CD4-positive, alpha-beta T cell treated with Interleukin-10 for 1 hour (primary cell): ENCODE measurements at regions not wholly inside any gene's neighbourhood (a gene's known extent, or its start where the extent isn't known, plus 50 kb on each side); places are given as distances from the start of the nearest gene placed in this dataset.

Experiments used
- DNase-seq: peaks from one replicate; pipeline ENCODE4 v3.0.0-alpha.2; 2020

- DNase-seq: no peak
Observed at GRCh38 chr9:99366183-99366582, 144.1 kb downstream of the SEC61B start.

DNA sequence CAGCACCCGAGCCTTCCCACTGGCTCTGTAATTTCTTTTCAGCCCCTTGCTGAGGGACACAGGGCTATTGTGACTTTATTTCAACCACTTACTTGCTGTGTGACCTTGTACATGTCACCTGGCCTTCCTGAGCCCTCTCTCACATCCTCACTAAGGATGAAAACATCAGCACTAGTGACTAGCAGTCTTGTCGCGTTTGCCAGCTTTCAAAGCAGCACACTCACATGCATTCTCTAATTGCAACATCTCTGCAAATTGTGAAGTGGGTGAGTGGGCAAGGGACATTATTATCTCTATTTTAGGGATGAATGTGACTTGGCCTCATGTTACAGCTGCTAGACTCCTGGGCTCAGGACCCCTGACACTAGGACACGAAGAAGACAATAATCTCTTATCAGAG, 144.5 kb downstream of the SEC61B start:
- no peak for DNase-seq

DNA sequence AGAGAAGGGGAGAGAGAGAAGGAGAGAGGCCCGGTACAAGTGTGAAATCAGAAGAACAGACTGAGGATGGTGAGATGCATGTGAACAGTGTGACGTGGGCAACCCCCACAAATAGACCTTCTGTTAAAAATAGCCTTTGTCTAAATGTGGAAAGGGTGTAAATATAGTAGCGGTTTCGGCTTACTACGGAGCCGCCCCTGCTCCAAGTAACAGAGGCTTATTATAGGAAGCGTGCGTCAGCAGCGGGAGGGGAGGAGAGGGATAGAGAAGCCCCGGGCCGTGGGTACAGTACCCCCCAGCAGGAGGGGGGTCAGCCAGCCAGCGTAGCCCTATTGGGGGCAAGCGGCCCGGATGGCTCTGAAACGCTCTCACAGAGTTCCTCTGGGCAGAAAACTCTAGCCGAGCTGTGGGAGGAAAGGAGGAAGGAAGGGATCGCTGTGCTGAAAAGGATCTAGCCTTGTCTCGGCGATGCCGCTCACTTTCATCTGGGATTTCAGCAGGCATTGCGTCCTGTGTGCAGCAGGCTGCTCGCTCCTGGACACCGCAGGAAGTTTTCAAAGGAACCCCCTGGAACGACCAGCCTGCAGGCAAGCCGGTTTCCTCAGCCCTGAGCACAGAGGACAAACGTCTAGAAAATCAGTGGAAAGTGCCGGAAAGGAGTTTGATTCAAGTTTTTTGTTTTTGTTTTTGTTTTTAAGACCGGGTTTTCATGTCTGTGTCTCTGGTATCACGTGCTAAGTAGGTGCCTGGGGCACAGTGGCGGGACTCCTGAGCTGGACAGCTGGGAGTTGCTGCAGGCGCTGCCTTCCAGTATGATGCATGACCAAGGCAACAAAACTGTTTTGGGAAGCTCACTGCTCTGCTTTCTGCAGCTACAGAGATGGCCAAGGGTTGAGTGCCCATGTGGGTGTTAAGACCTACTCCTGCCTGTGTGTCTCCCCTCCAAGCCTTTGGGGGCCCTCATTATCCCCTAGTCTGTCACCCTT, 146.6 kb downstream of the SEC61B start:
- no peak for DNase-seq

DNA sequence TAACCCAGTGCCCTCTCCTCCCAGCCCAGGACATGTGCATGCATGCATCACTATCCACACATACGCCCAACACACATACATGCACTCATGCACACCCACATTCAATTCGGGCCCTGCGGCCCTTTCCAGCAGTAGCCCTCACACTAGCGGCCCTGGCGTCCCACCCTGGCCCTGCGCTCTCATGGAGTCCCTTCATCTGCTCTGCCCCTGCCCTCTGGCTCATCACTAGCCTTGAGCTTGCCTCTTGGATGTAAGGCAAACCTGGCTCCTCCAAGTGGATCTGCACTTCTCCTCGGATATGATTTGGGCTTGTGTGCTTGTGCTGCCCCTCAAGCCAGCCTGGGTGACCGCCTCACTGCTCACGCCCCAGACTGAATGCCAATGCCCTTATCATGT, 147.2 kb downstream of the SEC61B start:
- no peak for DNase-seq

DNA sequence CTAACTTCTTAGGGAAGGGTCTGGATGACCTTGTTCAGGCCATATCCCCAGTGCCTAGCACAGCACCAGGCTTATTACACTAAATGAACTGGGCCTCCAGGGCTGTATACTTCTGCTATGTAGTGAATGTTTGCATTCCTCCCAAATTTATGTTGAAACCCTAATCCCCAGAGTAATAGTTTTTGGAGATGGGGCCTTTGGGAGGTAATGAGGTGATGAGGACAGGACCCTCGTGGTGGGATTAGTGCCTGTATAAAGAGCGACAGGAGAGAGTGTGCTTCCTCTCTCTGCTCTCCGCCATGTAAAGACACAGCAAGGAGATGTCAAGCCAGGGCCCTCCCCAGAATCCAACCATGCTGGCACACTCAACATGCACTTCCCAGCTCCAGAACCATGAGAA, 148.3 kb downstream of the SEC61B start:
- DNase-seq: no peak

GRCh38 chr9:99371376-99371775, 149.3 kb downstream of the SEC61B start:
- DNase-seq: no peak

DNA sequence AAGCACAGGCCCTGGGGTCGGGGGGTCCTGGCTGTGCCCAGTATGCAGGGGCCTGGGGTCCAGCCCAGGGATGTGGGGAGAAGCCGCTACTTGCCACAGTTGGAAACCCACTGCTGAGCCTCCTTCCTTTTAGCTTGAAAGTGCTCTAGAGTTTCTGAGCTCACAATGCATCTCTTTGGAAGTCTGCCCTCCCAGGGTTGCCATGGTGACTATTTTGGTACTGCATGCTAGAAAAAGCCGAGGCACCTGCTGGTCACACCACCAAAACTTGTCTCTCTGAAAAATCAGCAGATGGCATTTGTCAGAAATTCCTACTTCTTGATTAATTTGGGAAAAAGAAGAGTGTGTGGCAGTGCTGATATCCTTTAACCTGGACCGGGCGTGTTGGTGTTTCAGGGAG, 151.8 kb downstream of the SEC61B start:
- DNase-seq: no peak

DNA sequence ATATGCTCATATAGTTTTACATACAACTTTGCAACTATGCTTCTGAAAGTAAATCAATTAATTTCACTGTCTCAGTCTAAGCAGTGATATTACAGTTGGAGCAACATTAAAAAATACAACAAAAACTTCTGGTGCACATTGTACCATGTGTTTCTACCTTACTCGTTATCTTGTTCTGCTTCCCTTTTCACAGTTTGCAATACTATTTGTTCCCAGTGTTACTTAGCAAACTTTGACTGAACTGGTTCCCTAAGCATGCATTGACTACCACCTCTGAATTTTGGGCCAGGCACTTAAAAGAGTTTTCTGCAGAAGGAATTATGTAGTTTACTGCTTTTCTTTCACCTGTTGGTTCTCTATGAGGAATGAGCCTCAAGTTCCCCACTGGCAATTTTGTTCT, 152.7 kb downstream of the SEC61B start:
- no peak for DNase-seq

GRCh38 chr9:99375481-99375880, 153.4 kb downstream of the SEC61B start:
- DNase-seq: no peak

- DNase-seq: no peak
Observed at GRCh38 chr9:99377790-99378775, 156.0 kb downstream of the SEC61B start.

- no peak for DNase-seq
Observed at GRCh38 chr9:99383536-99383935, 161.5 kb downstream of the SEC61B start.

DNA sequence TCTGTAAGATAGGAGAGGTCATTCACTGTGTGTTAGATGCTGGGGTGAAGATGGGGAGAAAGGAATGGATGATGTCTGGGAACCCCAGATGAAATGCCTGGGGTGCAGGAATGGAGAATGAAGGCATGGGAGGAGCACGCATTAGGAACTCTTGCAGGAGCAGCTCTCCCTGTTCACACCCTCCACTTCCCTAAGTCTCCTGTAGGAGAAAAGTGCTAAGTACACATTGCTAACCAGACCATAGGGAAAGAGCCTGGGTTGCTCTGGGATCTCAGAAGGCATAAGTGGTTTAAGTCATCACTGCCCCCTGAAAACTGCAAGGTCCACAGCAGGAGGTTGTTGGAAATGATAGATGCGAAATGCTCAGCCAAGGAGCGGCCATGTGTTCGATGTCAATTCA, 163.1 kb downstream of the SEC61B start:
- DNase-seq: no peak

- DNase-seq: no peak
Observed at GRCh38 chr9:99385814-99386279, 163.8 kb downstream of the SEC61B start.

DNA sequence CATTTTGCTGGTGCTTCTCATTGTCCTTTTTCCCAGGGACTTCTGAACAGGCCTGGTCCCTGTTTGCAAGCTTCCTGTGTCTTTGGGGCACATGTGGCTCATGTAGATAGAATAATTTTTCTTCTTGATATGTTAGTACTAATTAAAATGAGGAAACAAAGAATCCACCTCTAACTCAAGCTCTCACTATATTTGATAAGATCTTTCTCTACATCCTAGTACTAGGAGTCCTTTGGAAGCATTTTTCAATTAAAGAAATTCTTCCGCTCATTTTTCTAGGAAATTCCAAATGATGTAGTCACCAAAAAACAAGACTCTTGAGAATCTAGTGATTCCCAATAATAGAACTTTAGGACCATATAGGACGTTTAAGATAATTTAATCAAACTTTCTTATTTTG, 165.3 kb downstream of the SEC61B start:
- DNase-seq: no peak

GRCh38 chr9:99389087-99390033, 167.3 kb downstream of the SEC61B start:
- DNase-seq: no peak

- DNase-seq: no peak
Observed at GRCh38 chr9:99391937-99392594, 170.0 kb downstream of the SEC61B start.

DNA sequence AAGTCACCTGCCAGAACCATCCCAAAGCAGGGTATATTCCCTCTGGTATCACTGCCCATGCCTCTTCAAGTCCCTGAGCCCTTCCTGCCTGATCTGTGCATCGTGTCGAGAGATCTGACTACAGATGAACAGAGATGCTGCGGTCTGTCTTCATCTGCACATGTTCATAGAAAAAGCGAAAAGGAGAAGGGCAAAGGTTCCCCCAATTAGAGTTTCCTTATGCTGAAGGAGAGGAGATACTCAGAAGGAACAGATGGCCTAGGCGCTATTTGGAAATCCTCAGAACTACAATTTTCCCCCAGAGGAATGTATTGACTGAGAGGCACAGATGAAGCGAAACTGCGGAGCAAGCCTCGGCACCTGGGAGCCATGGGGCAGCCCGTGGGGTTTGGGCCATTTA, 170.9 kb downstream of the SEC61B start:
- DNase-seq: no peak

DNA sequence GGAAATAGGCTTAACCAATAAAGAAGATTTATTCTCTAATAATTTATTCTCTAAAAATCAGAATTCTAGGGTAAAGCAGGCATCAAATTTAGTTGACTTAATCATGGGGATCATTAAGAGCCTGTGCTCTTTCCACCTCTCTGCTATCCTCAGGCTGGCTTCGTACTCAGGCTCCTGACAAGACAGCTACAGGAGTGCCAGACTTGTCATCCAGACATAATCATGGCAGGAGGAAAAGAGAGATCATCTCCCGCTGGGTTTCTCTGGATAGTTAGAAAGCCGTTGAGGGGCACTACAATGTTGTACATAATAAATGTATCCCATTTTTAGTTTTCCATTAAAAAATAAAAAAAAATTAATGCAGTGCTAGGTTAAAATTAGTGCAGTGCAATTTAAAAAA, 171.9 kb downstream of the SEC61B start:
- DNase-seq: no peak

- no peak for DNase-seq
Observed at GRCh38 chr9:99398241-99398640, 176.2 kb downstream of the SEC61B start.

DNA sequence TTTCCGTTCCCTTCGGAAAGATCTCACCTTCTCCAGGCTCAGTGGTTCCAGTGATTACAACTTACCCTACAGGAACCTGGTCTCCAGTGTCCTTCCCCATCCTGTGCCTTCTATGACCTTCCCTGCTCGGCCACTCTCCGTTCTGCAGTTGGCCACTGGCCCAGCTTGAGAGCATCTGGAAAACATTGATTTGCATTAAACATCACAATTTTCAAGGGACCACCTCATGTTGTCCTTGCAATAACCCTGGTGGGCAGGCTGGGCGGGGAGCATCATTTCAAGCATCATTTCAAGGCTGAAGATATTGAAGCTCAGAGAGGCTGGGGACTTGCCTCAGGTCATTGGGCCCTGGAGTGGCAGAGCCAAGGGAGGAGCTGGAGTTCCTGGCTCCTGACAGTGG, 177.4 kb downstream of the SEC61B start:
- no peak for DNase-seq

DNA sequence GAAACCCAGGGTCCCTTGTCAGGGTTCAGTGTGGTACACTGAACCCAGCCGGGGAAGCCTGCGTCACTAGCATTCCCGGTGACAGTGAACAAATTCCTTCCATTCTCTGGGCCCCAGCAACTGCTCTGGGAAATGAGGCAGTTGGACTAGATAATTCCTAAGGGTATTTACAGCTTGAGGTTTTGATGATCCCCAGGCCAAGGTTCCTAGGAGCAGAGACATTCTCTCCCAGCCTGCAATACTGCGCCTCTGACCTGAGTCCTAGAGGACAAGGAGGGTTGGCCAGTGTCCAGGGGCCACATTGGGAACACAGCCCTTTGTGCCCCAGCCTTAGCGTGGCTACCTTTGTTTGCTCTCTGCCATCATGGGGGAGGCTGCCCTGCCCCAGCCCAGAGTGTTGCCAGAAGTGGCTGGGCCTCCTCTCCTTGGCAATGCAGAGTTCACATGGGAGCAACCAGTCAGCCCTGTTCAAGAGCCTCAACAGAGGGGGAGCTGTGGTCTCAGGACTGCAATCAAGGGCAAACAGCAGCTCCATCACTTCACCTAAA, 178.2 kb downstream of the SEC61B start:
- no peak for DNase-seq
